H1 (cell line): ENCODE measurements at regions not wholly inside any gene's neighbourhood (a gene's known extent, or its start where the extent isn't known, plus 50 kb on each side); places are given as distances from the start of the nearest gene placed in this dataset.

Experiments used
- CTCF ChIA-PET: fragments of 300-600 bp; sonication (Branson Sonifier 250); formaldehyde crosslinking; loops from one replicate; lab custom pipeline; 2021; ENCODE audit not compliant: partially characterized antibody; lab: Charles Lee
- POLR2A ChIA-PET: fragments of 300-600 bp; sonication (Branson Sonifier 250); formaldehyde crosslinking; loops from one replicate; lab custom pipeline; 2021; ENCODE audit warnings: inconsistent platforms; ENCODE audit not compliant: partially characterized antibody; lab: Charles Lee
- DNase-seq, 2 experiments: peaks; one replicate each; pipeline versions ENCODE4 v3.0.0 to v3.0.0-alpha.2; 2010 to 2022; ENCODE audit warnings: low spot score in 2 of 2, low read depth in 1 of 2, mixed read lengths in 1 of 2
- FAIRE-seq: peaks from 2 replicates; lab custom pipeline; 2011; peaks lifted over from hg19 to GRCh38; lab: Jason Lieb, UNC
- H2AFZ ChIP-seq: 2 replicates; pipeline ENCODE4 v1.8.1; 2012; ENCODE audit warnings: low read length, inconsistent platforms
- H2AK5ac ChIP-seq: 2 replicates; pipeline ENCODE4 v1.6.1; 2013; ENCODE audit warnings: low read depth, low read length
- H2BK120ac ChIP-seq: replicated peaks from 2 replicates; pipeline ENCODE3; 2013; ENCODE audit warnings: low read depth, low read length, inconsistent platforms
- H2BK12ac ChIP-seq: 2 replicates; pipeline ENCODE4 v1.6.1; 2013; ENCODE audit warnings: low read depth, low read length
- H2BK15ac ChIP-seq: 2 replicates; pipeline ENCODE4 v1.6.1; 2013; ENCODE audit warnings: low read length
- H2BK20ac ChIP-seq: 2 replicates; pipeline ENCODE4 v1.6.1; 2013; ENCODE audit warnings: low read length
- H2BK5ac ChIP-seq: 2 replicates; pipeline ENCODE4 v1.6.1; 2013; ENCODE audit warnings: low read depth, low read length
- H3K14ac ChIP-seq: 2 replicates; pipeline ENCODE4 v1.6.1; 2013; ENCODE audit warnings: inconsistent platforms; ENCODE audit not compliant: insufficient read length
- H3K18ac ChIP-seq: 2 replicates; pipeline ENCODE4 v1.6.1; 2013; ENCODE audit warnings: low read length; ENCODE audit errors: extremely low read depth
- H3K23ac ChIP-seq: 2 replicates; pipeline ENCODE4 v1.6.1; 2013; ENCODE audit warnings: inconsistent platforms; ENCODE audit not compliant: insufficient read length
- H3K23me2 ChIP-seq: 2 replicates; pipeline ENCODE4 v1.6.1; 2013; ENCODE audit warnings: low read depth, low read length
- H3K27ac ChIP-seq: 2 replicates; pipeline ENCODE4 v1.6.1; 2011; ENCODE audit warnings: low read depth, low read length, inconsistent platforms
- H3K27me3 ChIP-seq, 4 experiments: replicated peaks in 1 of 4; 1 replicate in 1 of 4; 2 replicates in 3 of 4; pipeline versions ENCODE4 v1.6.1 to v1.8.1; 2011 to 2013; ENCODE audit warnings: low read length in 3 of 4, mild to moderate bottlenecking in 3 of 4, inconsistent platforms in 2 of 4, mixed read lengths in 2 of 4, moderate library complexity in 1 of 4; ENCODE audit not compliant: control insufficient read depth in 3 of 4, insufficient read depth in 3 of 4; ENCODE audit errors: extremely low read depth in 1 of 4
- H3K36me3 ChIP-seq, 4 experiments: 2 replicates each; pipeline versions ENCODE4 v1.6.1 to v1.8.1; 2011 to 2013; ENCODE audit warnings: mild to moderate bottlenecking in 4 of 4, low read length in 3 of 4, moderate library complexity in 2 of 4, control low read depth in 1 of 4, inconsistent platforms in 1 of 4; ENCODE audit not compliant: insufficient read depth in 4 of 4, control insufficient read depth in 2 of 4
- H3K4ac ChIP-seq: replicated peaks from 2 replicates; pipeline ENCODE3; 2013; ENCODE audit warnings: low read length, low read depth, mixed read lengths, inconsistent platforms; ENCODE audit not compliant: insufficient read length
- H3K4me1 ChIP-seq, 4 experiments: replicated peaks in 1 of 4; 1 replicate in 1 of 4; 2 replicates in 3 of 4; pipeline versions ENCODE4 v1.6.1 to v1.8.1; 2011 to 2013; ENCODE audit warnings: low read length in 3 of 4, inconsistent platforms in 2 of 4, mixed read lengths in 1 of 4; ENCODE audit not compliant: insufficient read depth in 4 of 4, control insufficient read depth in 3 of 4
- H3K4me2 ChIP-seq, 2 experiments: 2 replicates each; pipeline versions ENCODE4 v1.6.1 to v1.8.1; 2011 to 2013; ENCODE audit warnings: low read depth in 2 of 2, low read length in 2 of 2, control low read depth in 1 of 2, inconsistent platforms in 1 of 2, mild to moderate bottlenecking in 1 of 2; ENCODE audit not compliant: insufficient read depth in 1 of 2
- H3K4me3 ChIP-seq, 4 experiments: fragments of 200-600, 300-600 bp in 1 of 4; sonication (generic), shearing (Covaris generic), sonication (Bioruptor Twin) in 1 of 4; 2 replicates each; pipeline versions ENCODE4 v1.5.1 to v1.8.1; 2011 to 2016; ENCODE audit warnings: low read length in 4 of 4, low read depth in 3 of 4, control low read depth in 2 of 4, inconsistent platforms in 2 of 4, mild to moderate bottlenecking in 2 of 4, mixed read lengths in 1 of 4, moderate library complexity in 1 of 4; ENCODE audit not compliant: insufficient read depth in 2 of 4; ENCODE audit errors: extremely low read depth in 1 of 4
- H3K56ac ChIP-seq: replicated peaks from 2 replicates; pipeline ENCODE3; 2013; ENCODE audit warnings: low read depth, mild to moderate bottlenecking, mixed read lengths, low read length, inconsistent platforms; ENCODE audit not compliant: insufficient read length
- H3K79me1 ChIP-seq: 2 replicates; pipeline ENCODE4 v1.6.1; 2013; ENCODE audit warnings: low read depth, low read length, control low read depth
- H3K79me2 ChIP-seq, 2 experiments: 2 replicates each; pipeline versions ENCODE4 v1.6.1 to v1.8.1; 2012 to 2013; ENCODE audit warnings: low read length in 2 of 2, mild to moderate bottlenecking in 2 of 2, inconsistent platforms in 1 of 2; ENCODE audit not compliant: insufficient read depth in 2 of 2, control insufficient read depth in 1 of 2
- H3K9ac ChIP-seq, 4 experiments: replicated peaks in 1 of 4; 1 replicate in 1 of 4; 2 replicates in 3 of 4; pipeline versions ENCODE4 v1.6.1 to v1.8.1; 2011 to 2013; ENCODE audit warnings: low read depth in 3 of 4, low read length in 3 of 4, control low read depth in 2 of 4, mild to moderate bottlenecking in 2 of 4, moderate library complexity in 2 of 4, inconsistent platforms in 1 of 4; ENCODE audit errors: extremely low read depth in 1 of 4
- H3K9me3 ChIP-seq, 2 experiments: 2 replicates each; pipeline versions ENCODE4 v1.6.1 to v1.8.1; 2012 to 2013; ENCODE audit warnings: mild to moderate bottlenecking in 2 of 2, moderate library complexity in 2 of 2, control low read depth in 1 of 2, inconsistent platforms in 1 of 2, low read depth in 1 of 2, low read length in 1 of 2, mixed read lengths in 1 of 2; ENCODE audit not compliant: insufficient read depth in 2 of 2
- H4K20me1 ChIP-seq, 2 experiments: replicated peaks in 1 of 2; 2 replicates each; pipeline versions ENCODE3 to v1.8.1; 2011 to 2013; ENCODE audit warnings: inconsistent platforms in 2 of 2, low read length in 2 of 2, mild to moderate bottlenecking in 1 of 2; ENCODE audit not compliant: insufficient read depth in 2 of 2, control insufficient read depth in 1 of 2
- H4K5ac ChIP-seq: 2 replicates; pipeline ENCODE4 v1.6.1; 2013; ENCODE audit warnings: low read length, low read depth, mixed read lengths, inconsistent platforms; ENCODE audit not compliant: insufficient read length
- H4K8ac ChIP-seq: 2 replicates; pipeline ENCODE4 v1.8.0; 2013; ENCODE audit warnings: mild to moderate bottlenecking, moderate library complexity, low read length, inconsistent platforms; ENCODE audit not compliant: insufficient read depth; ENCODE audit errors: extremely low read depth
- H4K91ac ChIP-seq: replicated peaks from 2 replicates; pipeline ENCODE3; 2013; ENCODE audit warnings: low read length, mixed read lengths, inconsistent platforms; ENCODE audit not compliant: insufficient read length
- CTCF ChIP-seq, 3 experiments: IDR thresholded peaks; 1 replicate in 2 of 3; 2 replicates in 1 of 3; pipeline versions ENCODE4 v1.5.1 to v1.6.1; 2011; ENCODE audit warnings: low read length in 3 of 3, mild to moderate bottlenecking in 3 of 3, inconsistent platforms in 2 of 3, low read depth in 1 of 3, moderate library complexity in 1 of 3; ENCODE audit not compliant: insufficient read depth in 1 of 3; ENCODE audit errors: control extremely low read depth in 1 of 3
- GABPA ChIP-seq: IDR thresholded peaks from 2 replicates; pipeline ENCODE4 v1.6.1; 2011; ENCODE audit warnings: mild to moderate bottlenecking, low read length, moderate library complexity, borderline replicate concordance; ENCODE audit not compliant: insufficient read depth
- NANOG ChIP-seq: IDR thresholded peaks from 2 replicates; pipeline ENCODE4 v1.6.1; 2011; ENCODE audit warnings: low read length, low read depth, mild to moderate bottlenecking, inconsistent platforms; ENCODE audit not compliant: insufficient read depth, poor library complexity, severe bottlenecking
- RAD21 ChIP-seq, 2 experiments: IDR thresholded peaks in 1 of 2; conservative IDR thresholded peaks in 1 of 2; 2 replicates each; pipeline ENCODE4 v1.6.1; 2011; ENCODE audit warnings: low read depth in 2 of 2, low read length in 2 of 2, improper control_type of control experiment in 1 of 2, inconsistent platforms in 1 of 2, mild to moderate bottlenecking in 1 of 2, moderate library complexity in 1 of 2
- SIX5 ChIP-seq: IDR thresholded peaks from 2 replicates; pipeline ENCODE4 v1.6.1; 2011; ENCODE audit warnings: mild to moderate bottlenecking, low read depth, low read length
- WGBS, 2 experiments: shearing (Covaris generic) in 1 of 2; methylation state at CpG; one replicate each; pipeline versions ENCODE4 v1.1.6 to v1.1.7; 2013 to 2015; ENCODE audit warnings: low lambda C conversion rate in 2 of 2, mixed read lengths in 2 of 2, inconsistent platforms in 1 of 2, low coverage in 1 of 2, missing lambda C conversion rate in 1 of 2; ENCODE audit not compliant: insufficient replicate concordance in 2 of 2, insufficient coverage in 1 of 2, insufficient read length in 1 of 2; ENCODE audit errors: extremely low coverage in 1 of 2, missing lambda C conversion rate in 1 of 2; 5-methylcytosine and 5-hydroxymethylcytosine counted together

GRCh38 chr17:22300177-22300576 lies 607.9 kb downstream of the KCNJ18 start:
- WGBS, 2 experiments = 79% methylated on average over 11 of the region's 11 CpGs; no CpG with 5 or more reads in 1 of the 2 experiments
- no peak overlapping the region for H4K8ac ChIP-seq
- H3K4me1 ChIP-seq = no peaks in the 10 kb centered on the region
- no peak overlapping the region for H3K4ac ChIP-seq
- no peak overlapping the region for H3K4me2 ChIP-seq
- no peak overlapping the region for H3K56ac ChIP-seq
- no peaks in the 10 kb centered on the region for H3K27me3 ChIP-seq
- H3K79me1 ChIP-seq = no peaks in the 10 kb centered on the region
- ChIA-PET POLR2A (no interaction called here), CTCF (no interaction called here)
- TF ChIP-seq CTCF (IDR thresholded peaks at IDR 0.05; ENCODE audit: control extremely low read depth in 1 of 3, insufficient read depth in 1 of 3, low read depth in 1 of 3, low read length in 3 of 3) = no peak
- TF ChIP-seq GABPA = no peak
- TF ChIP-seq NANOG = no peak
- no peak for TF ChIP-seq SIX5
- TF ChIP-seq RAD21 (IDR thresholded peaks at IDR 0.05 in 1 of 2, conservative IDR thresholded peaks at IDR 0.05 in 1 of 2; ENCODE audit: low read depth in 2 of 2, low read length in 2 of 2) = no peak
- H2BK5ac ChIP-seq = no peak overlapping the region
- no peak overlapping the region for H2AK5ac ChIP-seq
- no peak overlapping the region for H3K18ac ChIP-seq
- H4K91ac ChIP-seq = no peak overlapping the region
- H3K9me3 ChIP-seq = peaks cover 48 to 88% of the 10 kb centered on the region in 2 experiments
- DNase-seq (no peak), FAIRE-seq (no peak)
- H3K14ac ChIP-seq = no peak overlapping the region
- no peaks in the 10 kb centered on the region for H3K79me2 ChIP-seq
- H2BK20ac ChIP-seq = no peak overlapping the region
- H3K4me3 ChIP-seq = no peak overlapping the region
- H4K5ac ChIP-seq = no peak overlapping the region
- no peak overlapping the region for H2BK15ac ChIP-seq
- H2BK12ac ChIP-seq = no peak overlapping the region
- no peak overlapping the region for H3K9ac ChIP-seq
- H4K20me1 ChIP-seq = no peaks in the 10 kb centered on the region
- no peak overlapping the region for H3K27ac ChIP-seq
- H2AFZ ChIP-seq = no peak overlapping the region
- no peak overlapping the region for H3K23ac ChIP-seq
- no peak overlapping the region for H2BK120ac ChIP-seq
- no peaks in the 10 kb centered on the region for H3K36me3 ChIP-seq
- H3K23me2 ChIP-seq = no peaks in the 10 kb centered on the region
